ENCODE measurements at regions not wholly inside any gene's neighbourhood (a gene's known extent, or its start where the extent isn't known, plus 50 kb on each side); places are given as distances from the start of the nearest gene placed in this dataset.

DNA sequence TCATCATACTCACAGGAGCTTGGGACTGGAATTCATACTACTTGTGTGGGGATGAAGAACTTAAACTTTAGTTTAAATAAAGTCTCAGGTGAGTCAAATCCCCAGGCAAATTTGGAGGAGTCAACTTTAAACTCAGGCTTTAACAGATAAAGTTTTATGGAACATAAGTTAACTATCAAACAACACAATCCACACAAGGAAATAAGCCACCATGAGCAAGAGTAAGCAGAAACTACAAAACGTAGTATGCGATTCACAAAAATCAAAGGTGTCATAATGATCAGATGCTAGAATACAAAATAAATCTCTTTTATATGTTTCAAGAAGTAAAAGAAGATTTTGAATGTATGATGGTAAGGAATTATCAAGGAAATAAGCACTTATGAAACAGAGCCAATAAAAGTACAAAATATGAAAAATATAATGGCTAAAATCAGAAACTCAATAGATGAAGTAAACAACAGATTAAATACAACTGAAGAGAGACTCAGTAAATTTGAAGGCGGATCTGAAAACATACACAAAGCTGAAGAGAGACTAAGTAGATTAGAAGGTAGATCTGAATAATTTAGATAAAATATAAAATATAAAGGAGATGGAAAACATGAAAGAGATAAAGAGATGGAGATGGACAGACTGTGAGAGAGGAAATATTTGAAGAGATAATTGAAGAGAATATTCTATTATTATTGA lies 97.5 kb upstream of the TWIST2 start:
- TF ChIP-seq, protein P1, sequence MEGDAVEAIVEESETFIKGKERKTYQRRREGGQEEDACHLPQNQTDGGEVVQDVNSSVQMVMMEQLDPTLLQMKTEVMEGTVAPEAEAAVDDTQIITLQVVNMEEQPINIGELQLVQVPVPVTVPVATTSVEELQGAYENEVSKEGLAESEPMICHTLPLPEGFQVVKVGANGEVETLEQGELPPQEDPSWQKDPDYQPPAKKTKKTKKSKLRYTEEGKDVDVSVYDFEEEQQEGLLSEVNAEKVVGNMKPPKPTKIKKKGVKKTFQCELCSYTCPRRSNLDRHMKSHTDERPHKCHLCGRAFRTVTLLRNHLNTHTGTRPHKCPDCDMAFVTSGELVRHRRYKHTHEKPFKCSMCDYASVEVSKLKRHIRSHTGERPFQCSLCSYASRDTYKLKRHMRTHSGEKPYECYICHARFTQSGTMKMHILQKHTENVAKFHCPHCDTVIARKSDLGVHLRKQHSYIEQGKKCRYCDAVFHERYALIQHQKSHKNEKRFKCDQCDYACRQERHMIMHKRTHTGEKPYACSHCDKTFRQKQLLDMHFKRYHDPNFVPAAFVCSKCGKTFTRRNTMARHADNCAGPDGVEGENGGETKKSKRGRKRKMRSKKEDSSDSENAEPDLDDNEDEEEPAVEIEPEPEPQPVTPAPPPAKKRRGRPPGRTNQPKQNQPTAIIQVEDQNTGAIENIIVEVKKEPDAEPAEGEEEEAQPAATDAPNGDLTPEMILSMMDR (conservative IDR thresholded peaks at IDR 0.05 in 1 of 2, IDR thresholded peaks at IDR 0.05 in 1 of 2; ENCODE audit: extremely low read depth in 1 of 2, insufficient read depth in 1 of 2, low read depth in 1 of 2, low read length in 2 of 2), result no peak
- no peak for TF ChIP-seq EZH2 (IDR thresholded peaks at IDR 0.05; ENCODE audit: borderline replicate concordance, low read length)
